ENCODE measurements at regions not wholly inside any gene's neighbourhood (a gene's known extent, or its start where the extent isn't known, plus 50 kb on each side); places are given as distances from the start of the nearest gene placed in this dataset.

- DNase-seq (ENCODE audit: low read depth in 3 of 3, low spot score in 2 of 3): peak; percentile 67 to 79 (median 68)
Measured at GRCh38 chr2:236743039-236743920, 173.7 kb downstream of the ACKR3 start.

GRCh38 chr2:236743921-236744280, 174.3 kb downstream of the ACKR3 start:
- peak in 1 of 3 donors; percentile 41 for DNase-seq (ENCODE audit: low read depth in 3 of 3, low spot score in 2 of 3)

- DNase-seq (ENCODE audit: low read depth in 3 of 3, low spot score in 2 of 3): no peak
Measured at GRCh38 chr2:236744281-236744705, 174.7 kb downstream of the ACKR3 start.

GRCh38 chr2:236744716-236745115, 175.1 kb downstream of the ACKR3 start:
- DNase-seq (ENCODE audit: low read depth in 3 of 3, low spot score in 2 of 3): no peak

GRCh38 chr2:236745420-236746210, 176.0 kb downstream of the ACKR3 start:
- no peak for DNase-seq (ENCODE audit: low read depth in 3 of 3, low spot score in 2 of 3)

- DNase-seq (ENCODE audit: low read depth in 3 of 3, low spot score in 2 of 3): no peak
Measured at GRCh38 chr2:236746833-236747232, 177.2 kb downstream of the ACKR3 start.

- DNase-seq (ENCODE audit: low read depth in 3 of 3, low spot score in 2 of 3): no peak
Measured at GRCh38 chr2:236747426-236747825, 177.8 kb downstream of the ACKR3 start.

- DNase-seq (ENCODE audit: low read depth in 3 of 3, low spot score in 2 of 3): no peak
Measured at GRCh38 chr2:236747925-236748324, 178.3 kb downstream of the ACKR3 start.

GRCh38 chr2:236748385-236748784, 178.8 kb downstream of the ACKR3 start:
- DNase-seq (ENCODE audit: low read depth in 3 of 3, low spot score in 2 of 3): no peak

GRCh38 chr2:236748801-236749200, 179.2 kb downstream of the ACKR3 start:
- DNase-seq (ENCODE audit: low read depth in 3 of 3, low spot score in 2 of 3): no peak

GRCh38 chr2:236749346-236749745, 179.7 kb downstream of the ACKR3 start:
- DNase-seq (ENCODE audit: low read depth in 3 of 3, low spot score in 2 of 3): no peak

- DNase-seq (ENCODE audit: low read depth in 3 of 3, low spot score in 2 of 3): no peak
Measured at GRCh38 chr2:236752096-236752495, 182.5 kb downstream of the ACKR3 start.

- no peak for DNase-seq (ENCODE audit: low read depth in 3 of 3, low spot score in 2 of 3)
Measured at GRCh38 chr2:236753606-236754270, 184.1 kb downstream of the ACKR3 start.

GRCh38 chr2:236754271-236754944, 184.8 kb downstream of the ACKR3 start:
- DNase-seq (ENCODE audit: low read depth in 3 of 3, low spot score in 2 of 3): no peak

- no peak for DNase-seq (ENCODE audit: low read depth in 3 of 3, low spot score in 2 of 3)
Measured at GRCh38 chr2:236755278-236755840, 185.7 kb downstream of the ACKR3 start.

- no peak for DNase-seq (ENCODE audit: low read depth in 3 of 3, low spot score in 2 of 3)
Measured at GRCh38 chr2:236758406-236758805, 188.8 kb downstream of the ACKR3 start.

GRCh38 chr2:236760246-236760645, 190.6 kb downstream of the ACKR3 start:
- no peak for DNase-seq (ENCODE audit: low read depth in 3 of 3, low spot score in 2 of 3)

- no peak for DNase-seq (ENCODE audit: low read depth in 3 of 3, low spot score in 2 of 3)
Measured at GRCh38 chr2:236761358-236761757, 191.7 kb downstream of the ACKR3 start.

GRCh38 chr2:236762628-236763027, 193.0 kb downstream of the ACKR3 start:
- no peak for DNase-seq (ENCODE audit: low read depth in 3 of 3, low spot score in 2 of 3)

- DNase-seq (ENCODE audit: low read depth in 3 of 3, low spot score in 2 of 3): no peak
Measured at GRCh38 chr2:236763857-236764256, 194.2 kb downstream of the ACKR3 start.
